CD4-positive, alpha-beta T cell treated with Interleukin-15 for 4 hours (primary cell): ENCODE measurements at regions not wholly inside any gene's neighbourhood (a gene's known extent, or its start where the extent isn't known, plus 50 kb on each side); places are given as distances from the start of the nearest gene placed in this dataset.

ENCODE experiments used
- DNase-seq: peaks from one replicate; pipeline ENCODE4 v3.0.0-alpha.2; 2020; ENCODE audit warnings: low spot score

GRCh38 chr16:82567175-82567574 is 59.6 kb upstream of the CDH13 start:
- no peak for DNase-seq

- no peak for DNase-seq
Observed at GRCh38 chr16:82563401-82563800, 63.4 kb upstream of the CDH13 start.

- DNase-seq: no peak
Observed at GRCh38 chr16:82562183-82562683, 64.5 kb upstream of the CDH13 start.

- DNase-seq: no peak
Observed at GRCh38 chr16:82560805-82561325, 65.9 kb upstream of the CDH13 start.

GRCh38 chr16:82544378-82545160 is 82.2 kb upstream of the CDH13 start:
- no peak for DNase-seq

GRCh38 chr16:82542714-82543113 is 84.1 kb upstream of the CDH13 start:
- DNase-seq: no peak

- DNase-seq: no peak
Observed at GRCh38 chr16:82541103-82541502, 85.7 kb upstream of the CDH13 start.

- DNase-seq: no peak
Observed at GRCh38 chr16:82535764-82536163, 91.0 kb upstream of the CDH13 start.

- DNase-seq: no peak
Observed at GRCh38 chr16:82535262-82535661, 91.5 kb upstream of the CDH13 start.

GRCh38 chr16:82533189-82533588 is 93.6 kb upstream of the CDH13 start:
- no peak for DNase-seq

GRCh38 chr16:82530883-82531282 is 95.9 kb upstream of the CDH13 start:
- no peak for DNase-seq

GRCh38 chr16:82527101-82527500 is 99.7 kb upstream of the CDH13 start:
- DNase-seq: no peak

- no peak for DNase-seq
Observed at GRCh38 chr16:82524976-82525375, 101.8 kb upstream of the CDH13 start.

GRCh38 chr16:82523815-82524214 is 103.0 kb upstream of the CDH13 start:
- DNase-seq: no peak

GRCh38 chr16:82522026-82522425 is 104.7 kb upstream of the CDH13 start:
- DNase-seq: no peak

GRCh38 chr16:82518811-82519210 is 108.0 kb upstream of the CDH13 start:
- DNase-seq: no peak

GRCh38 chr16:82514262-82514661 is 112.5 kb upstream of the CDH13 start:
- no peak for DNase-seq

- no peak for DNase-seq
Observed at GRCh38 chr16:82510789-82511305, 115.9 kb upstream of the CDH13 start.

- DNase-seq: no peak
Observed at GRCh38 chr16:82509691-82510430, 116.9 kb upstream of the CDH13 start.

GRCh38 chr16:82506692-82507670 is 119.8 kb upstream of the CDH13 start:
- DNase-seq: no peak

- DNase-seq: no peak
Observed at GRCh38 chr16:82504836-82505235, 121.9 kb upstream of the CDH13 start.

- DNase-seq: no peak
Observed at GRCh38 chr16:82499302-82499701, 127.5 kb upstream of the CDH13 start.
